ENCODE measurements at regions not wholly inside any gene's neighbourhood (a gene's known extent, or its start where the extent isn't known, plus 50 kb on each side); places are given as distances from the start of the nearest gene placed in this dataset.

- no peak overlapping the region for H3K9ac ChIP-seq (ENCODE audit: extremely low read depth, insufficient read length, low read length)
- H3K79me1 ChIP-seq (ENCODE audit: insufficient read depth, low read depth, low read length, poor library complexity, severe bottlenecking), result no peaks in the 10 kb centered on the region
- Mint-ChIP-seq H3K27me3 (ENCODE audit: low read depth) (peaks cover 56% of the 10 kb centered on the region), H3K36me3 (ENCODE audit: insufficient read depth in 1 of 3, low read depth in 3 of 3) (no peaks in the 10 kb centered on the region), H3K4me1 (no peaks in the 10 kb centered on the region), H3K9me3 (no peaks in the 10 kb centered on the region), H3K4me3 (no peak overlapping the region), H3K27ac (no peak overlapping the region)
- no peak overlapping the region for H3K23ac ChIP-seq (ENCODE audit: insufficient read length, low read depth, low read length)
- no peak overlapping the region for H3K18ac ChIP-seq (ENCODE audit: insufficient read length, low read depth, low read length)
- H3K4me2 ChIP-seq (ENCODE audit: insufficient read depth, insufficient read length, low read length), result no peak overlapping the region
- H3K14ac ChIP-seq (ENCODE audit: insufficient read depth, low read length), result no peak overlapping the region
- H2AK5ac ChIP-seq (ENCODE audit: insufficient read length, low read length), result no peak overlapping the region
- H3K4ac ChIP-seq (ENCODE audit: low read depth, low read length), result no peak overlapping the region
- no peaks in the 10 kb centered on the region for H3K23me2 ChIP-seq (ENCODE audit: insufficient read length, low read depth, low read length, poor library complexity, severe bottlenecking)
- no peaks in the 10 kb centered on the region for H3K9me3 ChIP-seq (ENCODE audit: control insufficient read depth, low read depth, low read length)
- H2BK20ac ChIP-seq (ENCODE audit: low read depth, low read length, poor library complexity, severe bottlenecking), result no peak overlapping the region
- H3K79me2 ChIP-seq (ENCODE audit: insufficient read depth, low read length), result no peaks in the 10 kb centered on the region
- H3T11ph ChIP-seq (ENCODE audit: low read length), result no peak overlapping the region
- H2BK15ac ChIP-seq (ENCODE audit: low read depth, low read length), result no peak overlapping the region
- H2BK5ac ChIP-seq (ENCODE audit: insufficient read length, low read length), result no peak overlapping the region
- no peak overlapping the region for H3K27ac ChIP-seq (ENCODE audit: insufficient read length, low read depth, low read length)
- no peak overlapping the region for H2BK12ac ChIP-seq (ENCODE audit: insufficient read length, low read depth, low read length)
- no peak overlapping the region for H4K91ac ChIP-seq (ENCODE audit: insufficient read length, low read depth, low read length)
- TF ChIP-seq CTCF (conservative IDR thresholded peaks at IDR 0.05), result no peak
- no peak overlapping the region for H4K8ac ChIP-seq (replicated peaks; ENCODE audit: insufficient read length, low read depth, low read length)
- no peaks in the 10 kb centered on the region; the same call in 1 of the 2 replicates for H3K27me3 ChIP-seq (ENCODE audit: insufficient read depth, low read length)
- no peaks in the 10 kb centered on the region for H4K20me1 ChIP-seq (ENCODE audit: control insufficient read depth, insufficient read depth, insufficient read length)
- DNase-seq, result no peak
- H4K5ac ChIP-seq (ENCODE audit: insufficient read length, low read depth, low read length), result no peak overlapping the region
- no peaks in the 10 kb centered on the region for H3K4me1 ChIP-seq (ENCODE audit: insufficient read depth, low read length)
- no peak overlapping the region for H2BK120ac ChIP-seq (ENCODE audit: low read depth, low read length, poor library complexity, severe bottlenecking)
- H2AFZ ChIP-seq (ENCODE audit: low read length), result no peak overlapping the region
- WGBS (ENCODE audit: extremely low coverage, insufficient read length, low lambda C conversion rate), result no CpG with 5 or more reads among the region's 5 CpGs
- no peak overlapping the region for H3K56ac ChIP-seq (ENCODE audit: insufficient read length, low read depth, low read length)
These were observed 59.8 kb upstream of the SHB start for GRCh38 chr9:38128752-38129270.

All from H9 (cell line).